ENCODE measurements at regions not wholly inside any gene's neighbourhood (a gene's known extent, or its start where the extent isn't known, plus 50 kb on each side); places are given as distances from the start of the nearest gene placed in this dataset.
A peak's percentile ranks its signal among the peaks of the same experiment; 100 is the strongest.

DNA sequence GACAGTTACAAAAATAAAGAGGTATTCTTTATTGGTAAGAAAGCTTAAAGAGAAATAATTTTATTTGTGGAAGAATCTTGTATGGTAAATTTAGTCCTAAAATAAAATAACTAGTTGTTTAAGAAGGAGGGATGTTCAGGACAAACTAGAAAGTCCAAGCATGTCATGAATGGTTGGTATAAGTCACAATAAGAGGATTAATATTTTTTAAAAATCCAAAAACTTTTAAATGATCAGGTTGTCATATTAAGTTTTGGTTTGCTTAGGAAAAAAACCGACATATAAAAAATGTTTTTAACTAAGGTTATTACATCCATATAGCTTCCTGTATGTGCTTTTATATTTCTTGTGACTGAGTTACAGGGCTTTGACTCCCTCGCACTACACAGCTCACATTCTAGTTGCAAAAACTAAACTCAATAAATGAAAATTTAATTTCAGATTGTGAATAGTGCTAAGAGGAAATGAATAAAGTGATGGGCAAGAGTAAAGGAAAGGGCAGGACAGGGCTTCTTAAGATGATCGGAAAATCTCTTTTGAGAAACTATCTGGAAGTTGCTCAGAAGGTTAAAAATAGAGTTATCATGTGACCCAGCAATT is 80.7 kb upstream of the METAP2 start:
- DNase-seq (ENCODE audit: low spot score in 2 of 2) (no peak), ATAC-seq (ENCODE audit: low read depth) (no peak)
- Mint-ChIP-seq H3K4me3 (no peak overlapping the region), H3K9me3 (peaks cover 2% of the 10 kb centered on the region), H3K27me3 (peaks cover 2% of the 10 kb centered on the region), H3K4me1 (peaks cover 19% of the 10 kb centered on the region), H3K27ac (no peak overlapping the region), H3K36me3 (no peaks in the 10 kb centered on the region)

DNA sequence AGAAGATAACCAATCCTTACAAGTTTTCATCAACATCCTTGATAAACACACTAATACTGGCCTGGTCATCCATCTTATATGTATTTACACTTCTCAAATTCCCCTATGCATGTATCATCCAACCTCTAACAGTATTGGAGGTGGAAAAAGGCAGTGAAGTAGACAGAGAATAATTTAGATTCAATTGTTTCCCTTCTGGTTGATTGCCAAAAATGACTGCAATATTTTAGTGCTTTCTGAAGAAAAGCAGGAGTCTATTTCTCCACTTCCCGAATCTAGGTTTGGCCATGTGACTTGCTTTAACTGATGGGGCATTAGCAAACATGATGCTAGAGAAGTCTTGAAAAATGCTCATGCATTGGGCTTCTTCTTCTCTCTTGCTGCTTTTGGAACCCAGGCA is 78.3 kb upstream of the METAP2 start:
- peaks cover 4% of the 10 kb centered on the region for H3K4me1 Mint-ChIP-seq
- H3K27ac Mint-ChIP-seq = no peak overlapping the region
- DNase-seq (ENCODE audit: low spot score in 2 of 2) (no peak), ATAC-seq (ENCODE audit: low read depth) (no peak)
- H3K4me3 Mint-ChIP-seq = no peak overlapping the region
- peaks cover 2% of the 10 kb centered on the region for H3K9me3 Mint-ChIP-seq
- peaks cover 5% of the 10 kb centered on the region for H3K27me3 Mint-ChIP-seq
- H3K36me3 Mint-ChIP-seq = no peaks in the 10 kb centered on the region

DNA sequence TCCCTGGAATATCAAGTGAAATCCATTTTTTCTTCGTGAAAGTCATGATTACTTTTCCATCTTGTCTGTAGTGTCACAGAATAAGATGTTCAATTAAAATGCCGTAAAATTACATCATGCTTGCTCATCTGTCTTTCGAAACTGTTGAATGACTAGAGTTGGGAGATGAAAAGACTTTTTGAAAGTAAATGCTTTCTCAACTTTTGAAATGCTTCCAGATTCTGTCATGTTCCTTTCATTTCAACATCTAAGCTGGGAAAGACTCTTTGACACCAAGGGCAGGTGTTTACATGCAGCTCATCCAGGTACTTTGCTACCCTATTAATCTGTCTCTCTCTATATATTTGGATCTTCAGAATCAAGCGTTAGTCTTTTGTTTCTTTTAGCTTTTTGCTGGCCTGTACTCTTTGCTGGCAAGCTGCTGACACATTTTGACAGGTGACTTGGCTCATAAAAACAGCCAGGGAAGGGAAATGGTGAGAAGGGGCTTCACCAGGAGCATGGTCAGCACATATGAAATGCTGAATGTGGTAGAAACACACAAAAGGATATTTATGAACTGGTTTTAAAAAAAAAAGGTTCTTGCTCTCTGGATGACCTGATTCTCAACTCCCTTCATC is 77.0 kb upstream of the METAP2 start:
- Mint-ChIP-seq H3K4me3 (no peak overlapping the region), H3K36me3 (no peaks in the 10 kb centered on the region), H3K4me1 (no peaks in the 10 kb centered on the region), H3K27me3 (peaks cover 11% of the 10 kb centered on the region), H3K27ac (no peak overlapping the region), H3K9me3 (peaks cover 2% of the 10 kb centered on the region)
- no peak for ATAC-seq (ENCODE audit: low read depth)
- no peak for DNase-seq (ENCODE audit: low spot score in 2 of 2)

DNA sequence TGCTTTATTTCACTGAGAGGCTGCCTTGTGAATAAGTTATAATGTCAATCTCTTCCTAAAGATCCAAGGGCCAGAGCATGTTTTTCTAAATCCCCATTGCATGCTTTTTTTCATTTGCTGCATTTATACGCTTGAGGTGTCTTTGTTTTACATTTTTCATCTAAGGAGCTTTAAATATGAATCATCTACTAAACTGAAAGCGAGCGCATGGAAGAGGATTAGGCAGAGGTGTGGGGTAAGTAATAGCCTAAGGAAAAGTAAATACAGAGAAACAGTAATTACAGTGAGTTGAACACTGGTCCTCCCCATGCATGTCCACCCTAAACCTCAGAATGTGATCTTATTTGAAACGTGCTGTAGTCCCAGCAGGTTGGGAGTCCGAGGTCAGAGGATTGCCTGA is 76.4 kb upstream of the METAP2 start:
- ATAC-seq (ENCODE audit: low read depth) (no peak), DNase-seq (ENCODE audit: low spot score in 2 of 2) (no peak)
- no peak overlapping the region for H3K27ac Mint-ChIP-seq
- H3K4me3 Mint-ChIP-seq = no peak overlapping the region
- H3K9me3 Mint-ChIP-seq = peaks cover 2% of the 10 kb centered on the region
- H3K4me1 Mint-ChIP-seq = no peaks in the 10 kb centered on the region
- H3K27me3 Mint-ChIP-seq = peaks cover 11% of the 10 kb centered on the region
- H3K36me3 Mint-ChIP-seq = no peaks in the 10 kb centered on the region

DNA sequence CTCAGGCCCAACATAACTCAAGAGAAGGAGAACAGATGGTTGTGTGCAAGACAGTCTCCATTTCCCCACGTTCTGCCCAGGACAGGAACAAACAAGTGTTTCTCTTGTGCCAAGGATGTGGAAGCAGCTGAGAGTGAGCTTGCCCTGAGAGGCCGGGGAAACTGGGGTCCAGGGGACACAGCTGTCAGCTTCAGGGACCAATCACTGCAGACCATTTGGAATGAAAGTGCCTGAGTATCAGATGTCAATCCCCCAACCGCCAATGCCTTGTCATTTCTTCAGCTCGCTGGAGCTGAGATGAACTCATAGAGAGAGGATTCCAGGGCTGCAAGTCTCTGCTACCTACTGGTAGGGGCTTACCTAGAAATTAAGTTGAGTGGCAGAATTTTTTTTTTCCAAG is 71.9 kb upstream of the METAP2 start:
- DNase-seq (ENCODE audit: low spot score in 2 of 2) (no peak), ATAC-seq (ENCODE audit: low read depth) (no peak)
- H3K27ac Mint-ChIP-seq = no peak overlapping the region
- peaks cover 9% of the 10 kb centered on the region for H3K27me3 Mint-ChIP-seq
- H3K36me3 Mint-ChIP-seq = no peaks in the 10 kb centered on the region
- H3K9me3 Mint-ChIP-seq = no peaks in the 10 kb centered on the region
- H3K4me3 Mint-ChIP-seq = no peak overlapping the region
- no peaks in the 10 kb centered on the region for H3K4me1 Mint-ChIP-seq

DNA sequence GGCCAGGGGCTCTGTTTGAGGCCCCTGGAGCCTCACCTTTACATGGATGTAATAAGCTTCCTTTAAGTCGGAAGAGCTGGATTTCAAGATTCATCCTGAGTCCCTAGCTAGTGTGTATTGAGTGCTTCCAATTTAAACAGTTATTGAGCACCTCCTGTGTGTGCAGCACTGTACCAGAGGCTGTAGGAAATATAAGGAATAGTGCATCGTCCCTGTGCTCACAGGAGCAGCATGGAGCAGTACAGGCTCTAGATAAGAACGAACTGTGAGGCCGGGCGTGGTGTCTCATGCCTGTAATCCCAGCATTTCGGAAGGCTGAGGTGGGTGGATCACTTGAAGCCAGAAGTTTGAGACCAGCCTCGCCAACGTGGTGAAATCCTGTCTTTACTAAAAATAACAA is 65.8 kb upstream of the METAP2 start:
- Mint-ChIP-seq H3K36me3 (no peaks in the 10 kb centered on the region), H3K4me3 (no peak overlapping the region), H3K27ac (no peak overlapping the region), H3K4me1 (no peaks in the 10 kb centered on the region), H3K27me3 (peaks cover 3% of the 10 kb centered on the region), H3K9me3 (no peaks in the 10 kb centered on the region)
- no peak for ATAC-seq (ENCODE audit: low read depth)
- no peak for DNase-seq (ENCODE audit: low spot score in 2 of 2)

DNA sequence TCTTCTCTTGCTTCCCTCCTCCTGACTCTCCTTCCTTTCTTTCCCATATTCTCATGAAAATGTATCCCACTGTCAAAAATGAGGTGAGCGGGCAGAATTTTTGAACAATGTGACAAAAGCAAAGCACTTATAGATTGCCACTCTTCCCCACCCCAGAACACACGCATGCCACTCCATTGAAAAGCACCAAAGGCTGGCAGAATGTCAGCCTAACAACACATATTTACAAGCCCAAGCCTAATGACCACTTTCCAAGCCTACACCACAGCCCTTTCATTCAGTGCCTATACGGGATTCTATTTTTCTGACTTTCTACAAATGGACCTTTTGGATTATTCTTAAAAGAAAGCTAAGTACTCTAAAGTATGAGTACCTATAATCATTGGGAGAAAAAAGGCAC is 62.9 kb upstream of the METAP2 start:
- Mint-ChIP-seq H3K4me3 (no peak overlapping the region), H3K4me1 (peaks cover 6% of the 10 kb centered on the region), H3K27ac (no peak overlapping the region), H3K9me3 (no peaks in the 10 kb centered on the region), H3K27me3 (peaks cover 3% of the 10 kb centered on the region), H3K36me3 (no peaks in the 10 kb centered on the region)
- no peak for DNase-seq (ENCODE audit: low spot score in 2 of 2)
- ATAC-seq (ENCODE audit: low read depth) = no peak

DNA sequence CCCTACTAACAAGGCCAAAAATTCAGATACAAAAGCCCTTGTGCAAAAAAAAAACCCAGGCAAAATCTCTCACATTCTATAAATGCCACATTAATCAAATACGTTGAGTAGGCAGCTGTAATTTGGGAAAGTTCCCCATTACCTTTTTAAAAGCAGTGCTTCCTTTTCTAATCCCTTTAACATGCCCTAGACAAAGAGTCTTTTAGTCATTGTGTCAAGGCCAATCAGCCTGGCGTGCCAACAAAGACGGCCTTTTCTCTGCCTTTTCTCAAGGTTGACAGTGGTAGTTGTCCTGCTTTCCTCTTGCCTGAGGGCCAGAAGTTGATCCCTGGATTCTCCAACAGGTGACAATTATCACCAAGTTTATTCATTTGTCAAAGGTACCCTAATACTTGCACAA is 62.5 kb upstream of the METAP2 start:
- ATAC-seq (ENCODE audit: low read depth) (no peak), DNase-seq (ENCODE audit: low spot score in 2 of 2) (no peak)
- Mint-ChIP-seq H3K9me3 (no peaks in the 10 kb centered on the region), H3K27ac (no peak overlapping the region), H3K36me3 (no peaks in the 10 kb centered on the region), H3K4me3 (no peak overlapping the region), H3K27me3 (peaks cover 3% of the 10 kb centered on the region), H3K4me1 (peaks cover 7% of the 10 kb centered on the region)

DNA sequence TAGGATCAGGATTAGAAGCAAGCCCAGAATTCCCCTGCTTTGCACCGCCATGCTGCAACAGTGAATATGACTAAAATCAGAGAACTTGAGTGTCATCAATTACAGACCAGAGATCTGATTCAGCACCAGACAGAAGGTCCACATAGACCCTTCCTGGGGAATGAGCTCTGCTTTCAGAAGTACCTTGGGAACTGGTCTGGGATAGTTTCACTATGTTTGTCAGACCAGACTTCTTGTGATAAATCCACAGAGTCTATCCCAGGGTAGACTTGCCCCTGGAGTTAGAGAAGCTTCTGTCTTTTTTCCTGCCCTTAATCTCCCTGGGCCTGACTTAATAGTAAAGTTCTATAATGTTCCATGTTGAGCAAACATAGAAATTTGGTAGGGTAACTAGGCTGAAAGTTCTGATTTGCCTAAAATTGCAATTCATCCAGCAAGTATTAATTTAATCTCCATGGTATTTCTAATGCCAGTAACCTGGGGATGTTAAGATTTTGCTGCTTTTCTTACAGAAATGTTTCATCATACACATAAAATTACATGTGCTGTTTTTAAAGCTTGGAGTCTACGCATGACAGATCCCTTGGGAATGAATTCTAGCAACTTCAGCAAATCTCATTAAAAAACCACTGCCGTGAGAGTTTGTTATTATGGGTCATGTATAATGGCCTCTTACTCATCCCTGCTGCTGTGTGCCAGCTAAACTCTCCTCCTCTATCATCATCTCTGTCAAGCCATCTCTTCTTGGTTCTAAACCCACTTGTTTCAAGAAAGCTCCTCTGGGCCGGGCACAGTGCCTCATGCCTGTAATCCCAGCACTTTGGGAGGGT is 61.3 kb upstream of the METAP2 start:
- Mint-ChIP-seq H3K27ac (no peak overlapping the region), H3K9me3 (no peaks in the 10 kb centered on the region), H3K27me3 (peaks cover 3% of the 10 kb centered on the region), H3K4me1 (peaks cover 9% of the 10 kb centered on the region), H3K4me3 (no peak overlapping the region), H3K36me3 (no peaks in the 10 kb centered on the region)
- ATAC-seq (ENCODE audit: low read depth) (no peak), DNase-seq (ENCODE audit: low spot score in 2 of 2) (no peak)

DNA sequence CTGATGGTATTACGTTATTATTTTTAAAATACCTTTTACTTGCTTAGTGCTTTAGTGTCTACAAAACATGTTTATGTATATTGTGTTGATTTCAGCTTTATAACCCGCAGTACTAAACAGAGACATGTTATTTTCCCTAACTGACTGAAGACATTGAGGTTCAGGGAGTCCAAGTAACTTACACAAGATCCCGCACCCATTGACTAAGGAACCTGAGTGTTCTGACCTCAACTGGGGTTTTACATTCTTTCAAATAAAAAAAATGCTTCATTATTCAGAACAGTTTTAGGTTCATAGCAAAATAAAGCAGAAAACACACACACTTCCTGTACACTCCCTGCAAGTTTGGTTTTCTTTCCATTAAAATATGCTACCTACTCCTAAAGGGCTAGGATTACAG is 60.4 kb upstream of the METAP2 start:
- no peak for DNase-seq (ENCODE audit: low spot score in 2 of 2)
- no peak for ATAC-seq (ENCODE audit: low read depth)
- Mint-ChIP-seq H3K9me3 (no peaks in the 10 kb centered on the region), H3K4me1 (peaks cover 9% of the 10 kb centered on the region), H3K4me3 (no peak overlapping the region), H3K27ac (no peak overlapping the region), H3K36me3 (no peaks in the 10 kb centered on the region), H3K27me3 (peaks cover 2% of the 10 kb centered on the region)

DNA sequence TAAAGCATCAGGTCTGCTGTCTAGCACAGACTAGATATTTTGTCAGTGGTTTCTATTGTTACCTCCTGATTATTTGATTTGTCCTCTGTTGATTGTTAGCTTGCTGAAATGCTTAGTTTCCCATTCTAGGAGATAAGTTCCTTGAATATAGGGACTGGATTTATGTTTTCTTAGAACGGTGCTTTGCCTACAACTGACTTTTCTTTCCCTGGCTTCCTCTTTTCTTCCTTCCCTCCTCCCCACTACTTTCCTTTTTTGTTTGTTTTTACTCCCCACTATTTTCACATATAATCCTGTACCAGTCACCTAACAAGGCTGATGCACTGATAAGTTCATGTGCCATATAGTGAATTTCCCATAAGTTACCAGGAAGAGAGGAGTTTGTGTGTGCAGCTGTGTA is 58.5 kb upstream of the METAP2 start:
- peaks cover 9% of the 10 kb centered on the region for H3K4me1 Mint-ChIP-seq
- H3K36me3 Mint-ChIP-seq = no peaks in the 10 kb centered on the region
- DNase-seq (ENCODE audit: low spot score in 2 of 2) (no peak), ATAC-seq (ENCODE audit: low read depth) (no peak)
- H3K9me3 Mint-ChIP-seq = no peaks in the 10 kb centered on the region
- H3K27me3 Mint-ChIP-seq = no peaks in the 10 kb centered on the region
- H3K4me3 Mint-ChIP-seq = no peak overlapping the region
- peak overlapping the region; percentile 25 for H3K27ac Mint-ChIP-seq

DNA sequence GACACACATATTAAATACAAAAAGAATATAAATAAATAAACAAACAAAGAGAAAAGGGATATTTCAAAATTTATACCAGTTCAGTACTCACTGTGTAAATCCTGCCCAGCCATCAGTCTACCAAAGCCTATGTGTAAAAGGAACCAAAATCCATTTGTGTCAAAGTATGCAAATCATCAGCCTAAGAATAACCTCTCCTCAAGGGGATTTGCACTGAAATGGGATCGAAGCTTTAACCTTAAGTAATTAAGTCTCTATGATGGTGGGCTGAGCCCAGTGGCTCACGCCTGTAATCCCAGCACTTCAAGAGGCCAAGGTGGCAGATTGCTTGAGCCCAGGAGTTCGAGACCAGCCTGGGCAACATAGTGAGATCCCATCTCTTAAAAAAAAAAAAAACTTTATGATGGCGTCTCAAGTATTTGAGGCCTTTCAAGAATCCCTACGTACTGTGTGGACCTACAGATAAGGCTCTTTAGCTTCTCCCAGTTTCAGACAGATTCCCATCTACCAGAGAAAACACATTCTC is 57.8 kb upstream of the METAP2 start:
- H3K36me3 Mint-ChIP-seq = no peaks in the 10 kb centered on the region
- H3K4me1 Mint-ChIP-seq = peaks cover 9% of the 10 kb centered on the region
- no peaks in the 10 kb centered on the region for H3K9me3 Mint-ChIP-seq
- ATAC-seq (ENCODE audit: low read depth) (no peak), DNase-seq (ENCODE audit: low spot score in 2 of 2) (no peak)
- no peak overlapping the region for H3K27ac Mint-ChIP-seq
- H3K4me3 Mint-ChIP-seq = no peak overlapping the region
- no peaks in the 10 kb centered on the region for H3K27me3 Mint-ChIP-seq

DNA sequence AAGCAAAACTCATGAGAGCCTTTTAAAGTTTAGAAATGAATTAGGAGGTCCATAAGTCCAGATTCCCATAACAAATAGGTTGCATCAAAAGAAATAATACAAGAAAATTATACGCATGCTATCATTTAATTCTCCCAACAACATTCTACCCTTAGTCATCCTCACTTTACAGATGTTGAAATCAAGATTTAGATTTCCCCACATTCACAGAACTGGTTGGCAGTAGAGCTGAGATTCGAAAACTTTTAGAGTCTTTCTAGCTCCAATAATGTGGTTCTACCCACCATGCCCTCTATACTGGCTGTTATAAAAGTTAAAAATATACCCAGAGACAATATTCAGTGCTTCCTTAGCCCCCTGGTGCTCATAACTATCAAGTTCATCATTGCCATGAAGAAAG is 56.6 kb upstream of the METAP2 start:
- H3K4me3 Mint-ChIP-seq = no peak overlapping the region
- no peak for ATAC-seq (ENCODE audit: low read depth)
- no peak overlapping the region for H3K27ac Mint-ChIP-seq
- H3K27me3 Mint-ChIP-seq = no peaks in the 10 kb centered on the region
- no peaks in the 10 kb centered on the region for H3K9me3 Mint-ChIP-seq
- H3K4me1 Mint-ChIP-seq = peaks cover 9% of the 10 kb centered on the region
- H3K36me3 Mint-ChIP-seq = no peaks in the 10 kb centered on the region
- no peak for DNase-seq (ENCODE audit: low spot score in 2 of 2)

DNA sequence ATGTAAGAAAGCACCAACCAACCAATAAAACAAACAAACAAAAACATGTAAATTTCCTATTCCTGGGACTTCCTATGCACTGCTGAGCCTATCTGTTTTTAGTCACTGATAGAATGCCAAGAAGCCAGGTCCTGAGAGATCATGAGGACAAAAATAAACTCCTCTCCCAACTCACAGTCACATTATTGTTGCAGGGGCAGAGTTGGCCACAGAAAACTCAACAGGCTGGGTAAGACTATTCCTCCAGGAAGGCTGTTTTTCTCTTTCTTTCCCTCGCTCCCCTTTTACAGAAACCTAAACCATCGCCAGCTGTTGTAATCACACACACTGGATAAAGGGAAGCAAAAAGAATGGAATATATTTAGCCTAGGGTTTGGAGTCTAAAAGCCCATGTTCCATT is 55.8 kb upstream of the METAP2 start:
- peaks cover 9% of the 10 kb centered on the region for H3K4me1 Mint-ChIP-seq
- H3K4me3 Mint-ChIP-seq = no peak overlapping the region
- DNase-seq (ENCODE audit: low spot score in 2 of 2) (no peak), ATAC-seq (ENCODE audit: low read depth) (no peak)
- H3K27me3 Mint-ChIP-seq = no peaks in the 10 kb centered on the region
- H3K9me3 Mint-ChIP-seq = no peaks in the 10 kb centered on the region
- no peaks in the 10 kb centered on the region for H3K36me3 Mint-ChIP-seq
- H3K27ac Mint-ChIP-seq = no peak overlapping the region
